ENCODE measurements at regions not wholly inside any gene's neighbourhood (a gene's known extent, or its start where the extent isn't known, plus 50 kb on each side); places are given as distances from the start of the nearest gene placed in this dataset.

DNA sequence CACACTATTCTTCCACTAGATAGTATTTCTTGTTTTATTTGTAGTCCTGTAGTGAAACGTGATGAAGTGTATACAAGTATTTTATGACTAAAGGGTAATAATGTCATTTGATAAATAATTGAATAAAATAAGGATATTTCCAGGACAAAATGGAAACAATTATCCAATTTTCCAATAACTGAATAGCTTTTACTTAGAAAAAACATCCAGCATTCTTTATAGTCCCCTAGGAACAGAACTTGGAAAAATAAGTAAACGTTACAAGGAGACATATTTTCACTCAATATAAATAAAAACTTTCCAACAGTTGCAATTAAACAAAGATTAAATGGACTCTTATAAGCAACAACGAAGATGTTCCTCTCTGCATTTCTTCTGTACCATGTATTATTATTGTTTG is 566.0 kb downstream of the TMA16 start:
- H3K27ac Mint-ChIP-seq = no peak overlapping the region
- H3K4me3 Mint-ChIP-seq = no peak overlapping the region
- intact Hi-C loops (cut with micrococcal nuclease) = no loop called here
- Histone ChIP-seq H3K4me2 (replicated peaks; ENCODE audit: extremely low read depth, low read length, poor library complexity, severe bottlenecking) (no peak overlapping the region), H4K20me1 (ENCODE audit: insufficient read depth, low read length) (no peaks in the 10 kb centered on the region), H2AFZ (ENCODE audit: insufficient read depth, low read depth, low read length, poor library complexity, severe bottlenecking) (no peak overlapping the region), H3K9ac (ENCODE audit: insufficient read depth, low read length, poor library complexity, severe bottlenecking) (no peak overlapping the region), H3K4me1 (ENCODE audit: control insufficient read depth in 1 of 2, insufficient read depth in 2 of 2, low read length in 2 of 2) (no peaks in the 10 kb centered on the region), H3K9me3 (replicated peaks in 1 of 2; ENCODE audit: control insufficient read depth in 1 of 2, insufficient read depth in 1 of 2, low read length in 2 of 2) (no peaks in the 10 kb centered on the region), H3K4me3 (replicated peaks in 1 of 3; ENCODE audit: low read depth in 2 of 3, low read length in 3 of 3) (no peak overlapping the region), H3K36me3 (replicated peaks in 1 of 2; ENCODE audit: control insufficient read depth in 1 of 2, insufficient read depth in 2 of 2, low read length in 2 of 2) (no peaks in the 10 kb centered on the region), H3K79me2 (ENCODE audit: insufficient read depth, low read length) (no peaks in the 10 kb centered on the region), H3K27ac (ENCODE audit: low read depth in 1 of 2, low read length in 2 of 2) (no peak overlapping the region), H3K27me3 (ENCODE audit: control insufficient read depth in 2 of 2, insufficient read depth in 2 of 2, low read length in 2 of 2) (no peaks in the 10 kb centered on the region)
- no CpG with 5 or more reads among the region's 3 CpGs for WGBS (ENCODE audit: insufficient coverage)
- H3K4me1 Mint-ChIP-seq = no peaks in the 10 kb centered on the region
- TF ChIP-seq CTCF (IDR thresholded peaks at IDR 0.05) = no peak
- H3K9me3 Mint-ChIP-seq = peaks cover 0 to 7% (median 4%) of the 10 kb centered on the region in 7 donors
- no peaks in the 10 kb centered on the region for H3K36me3 Mint-ChIP-seq
- no peak for DNase-seq
- H3K27me3 Mint-ChIP-seq (ENCODE audit: low read depth in 3 of 3) = peaks cover 0 to 4% (median 2%) of the 10 kb centered on the region in 3 donors

DNA sequence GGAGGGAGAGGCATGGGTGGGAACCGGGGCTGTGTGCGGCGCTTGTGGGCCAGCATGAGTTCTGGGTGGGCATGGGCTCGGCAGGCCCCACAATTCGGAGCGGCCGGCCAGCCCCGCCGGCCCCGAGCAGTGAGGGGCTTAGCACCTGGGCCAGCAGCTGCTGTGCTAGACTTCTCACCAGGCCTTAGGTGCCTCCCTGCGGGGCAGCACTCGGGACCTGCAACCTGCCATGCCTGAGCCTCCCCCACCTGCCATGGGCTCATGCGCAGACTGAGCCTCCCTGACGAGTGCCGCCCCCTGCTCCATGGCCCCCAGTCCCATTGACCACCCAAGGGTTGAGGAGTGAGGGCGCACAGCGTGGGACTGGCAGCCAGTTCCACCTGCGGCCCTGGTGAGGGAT is 573.9 kb downstream of the TMA16 start:
- no peak overlapping the region for H3K4me3 ChIP-seq (replicated peaks in 1 of 3; ENCODE audit: low read depth in 2 of 3, low read length in 3 of 3)
- H4K20me1 ChIP-seq (ENCODE audit: insufficient read depth, low read length) = no peaks in the 10 kb centered on the region
- Mint-ChIP-seq H3K9me3 (peaks cover 7 to 21% (median 11%) of the 10 kb centered on the region in 7 donors), H3K27me3 (ENCODE audit: low read depth in 3 of 3) (peaks cover 0 to 4% (median 2%) of the 10 kb centered on the region in 3 donors), H3K27ac (no peak overlapping the region), H3K4me1 (no peaks in the 10 kb centered on the region), H3K4me3 (no peak overlapping the region), H3K36me3 (no peaks in the 10 kb centered on the region)
- H3K27me3 ChIP-seq (ENCODE audit: control insufficient read depth in 2 of 2, insufficient read depth in 2 of 2, low read length in 2 of 2) = no peaks in the 10 kb centered on the region
- no peak overlapping the region for H2AFZ ChIP-seq (ENCODE audit: insufficient read depth, low read depth, low read length, poor library complexity, severe bottlenecking)
- H3K4me2 ChIP-seq (replicated peaks; ENCODE audit: extremely low read depth, low read length, poor library complexity, severe bottlenecking) = no peak overlapping the region
- H3K4me1 ChIP-seq (ENCODE audit: control insufficient read depth in 1 of 2, insufficient read depth in 2 of 2, low read length in 2 of 2) = no peaks in the 10 kb centered on the region
- intact Hi-C loops (cut with micrococcal nuclease) = no loop called here
- H3K79me2 ChIP-seq (ENCODE audit: insufficient read depth, low read length) = no peaks in the 10 kb centered on the region
- no peak overlapping the region for H3K27ac ChIP-seq (ENCODE audit: low read depth in 1 of 2, low read length in 2 of 2)
- WGBS (ENCODE audit: insufficient coverage) = 98% methylated on average over 16 of the region's 18 CpGs
- H3K9me3 ChIP-seq (replicated peaks in 1 of 2; ENCODE audit: control insufficient read depth in 1 of 2, insufficient read depth in 1 of 2, low read length in 2 of 2) = peaks cover 8 to 15% of the 10 kb centered on the region in 2 donors
- H3K9ac ChIP-seq (ENCODE audit: insufficient read depth, low read length, poor library complexity, severe bottlenecking) = no peak overlapping the region
- no peak for DNase-seq
- no peak for TF ChIP-seq CTCF (IDR thresholded peaks at IDR 0.05)
- no peaks in the 10 kb centered on the region for H3K36me3 ChIP-seq (replicated peaks in 1 of 2; ENCODE audit: control insufficient read depth in 1 of 2, insufficient read depth in 2 of 2, low read length in 2 of 2)

Data from CD14-positive monocyte (primary cell).